SHP77 (cell line): ENCODE measurements at regions not wholly inside any gene's neighbourhood (a gene's known extent, or its start where the extent isn't known, plus 50 kb on each side); places are given as distances from the start of the nearest gene placed in this dataset.

ENCODE experiments used
- DNase-seq, 2 experiments: peaks; one replicate each; lab custom pipeline; 2025; lab: John Stamatoyannopoulos, UW

- DNase-seq = no peak
Measured at GRCh38 chr2:196492946-196493345, 146.6 kb upstream of the CCDC150 start.

GRCh38 chr2:196498962-196499361 is 140.6 kb upstream of the CCDC150 start:
- DNase-seq = no peak

- no peak for DNase-seq
Measured at GRCh38 chr2:196499686-196500085, 139.8 kb upstream of the CCDC150 start.

DNA sequence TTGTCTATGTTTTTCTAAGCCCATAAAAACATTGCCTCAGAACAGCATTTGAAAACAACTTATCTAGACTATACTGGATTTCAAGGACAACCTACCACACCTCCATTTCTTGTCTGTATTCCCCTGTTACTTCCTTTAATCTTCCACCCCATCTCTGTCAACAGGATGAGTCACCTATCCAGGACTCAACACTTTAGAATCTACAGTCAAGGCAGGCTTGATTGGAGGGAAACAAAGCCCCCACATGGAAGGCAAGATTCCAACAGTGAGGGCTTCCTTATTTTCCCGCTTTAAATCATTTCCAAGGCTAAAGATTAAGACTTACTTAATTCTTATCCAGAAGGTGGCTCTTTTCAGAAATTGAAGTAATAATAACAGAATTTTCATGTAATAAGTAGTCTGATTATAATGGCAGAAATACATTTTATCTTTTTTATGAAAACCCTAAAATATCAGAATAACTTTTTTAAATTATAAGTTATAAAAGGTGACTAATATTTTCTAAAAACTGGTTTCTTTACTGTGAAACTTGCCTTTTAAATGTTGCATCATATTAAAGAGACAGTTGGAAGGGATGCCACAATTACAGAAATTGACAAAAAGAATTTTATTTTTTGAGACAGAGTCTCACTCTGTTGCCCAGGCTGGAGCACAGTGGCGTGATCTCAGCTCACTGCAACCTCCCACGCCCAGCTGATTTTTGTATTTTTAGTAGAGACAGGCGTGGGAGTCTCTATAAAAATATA is 138.7 kb upstream of the CCDC150 start:
- no peak for DNase-seq

- DNase-seq = no peak
Measured at GRCh38 chr2:196501836-196502235, 137.7 kb upstream of the CCDC150 start.

- DNase-seq = no peak
Measured at GRCh38 chr2:196502386-196502785, 137.1 kb upstream of the CCDC150 start.

GRCh38 chr2:196503398-196503797 is 136.1 kb upstream of the CCDC150 start:
- no peak for DNase-seq

DNA sequence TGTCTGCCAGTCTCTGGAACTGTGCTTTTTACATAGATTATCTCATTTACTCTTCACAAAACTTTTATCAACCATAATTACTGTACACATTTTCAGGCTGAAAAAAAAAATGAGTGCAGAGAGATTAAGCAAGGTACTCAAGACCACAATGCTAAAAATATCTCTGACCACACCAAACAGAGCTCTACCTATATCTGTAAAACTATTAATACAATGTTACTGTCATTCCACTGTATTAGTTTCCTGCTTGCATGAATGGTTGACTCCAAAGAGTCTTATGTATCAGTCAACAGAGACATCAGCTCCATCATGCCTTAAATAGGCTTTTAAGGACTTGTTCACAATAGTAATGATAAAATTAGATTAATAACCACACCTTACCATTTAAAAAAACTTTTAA is 134.7 kb upstream of the CCDC150 start:
- DNase-seq = no peak

DNA sequence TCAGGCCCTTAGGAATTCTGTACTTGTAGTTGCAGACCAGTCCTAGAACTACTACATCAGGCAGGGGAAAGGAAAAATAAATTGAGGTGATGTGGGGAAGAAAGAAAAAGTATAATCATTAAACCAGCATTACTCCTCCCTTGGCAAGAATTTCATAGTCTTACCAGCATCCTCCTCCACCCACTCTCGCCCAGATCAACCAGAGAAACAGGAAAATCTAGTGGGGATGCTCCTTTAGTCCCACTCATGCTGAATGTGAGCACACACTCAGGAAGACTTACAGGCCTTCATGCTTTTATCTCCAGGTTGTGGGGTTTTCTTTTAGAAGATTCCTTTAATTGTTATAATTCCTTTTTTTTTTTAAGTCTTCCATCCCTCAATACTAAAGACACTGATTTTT is 129.3 kb upstream of the CCDC150 start:
- DNase-seq = no peak

DNA sequence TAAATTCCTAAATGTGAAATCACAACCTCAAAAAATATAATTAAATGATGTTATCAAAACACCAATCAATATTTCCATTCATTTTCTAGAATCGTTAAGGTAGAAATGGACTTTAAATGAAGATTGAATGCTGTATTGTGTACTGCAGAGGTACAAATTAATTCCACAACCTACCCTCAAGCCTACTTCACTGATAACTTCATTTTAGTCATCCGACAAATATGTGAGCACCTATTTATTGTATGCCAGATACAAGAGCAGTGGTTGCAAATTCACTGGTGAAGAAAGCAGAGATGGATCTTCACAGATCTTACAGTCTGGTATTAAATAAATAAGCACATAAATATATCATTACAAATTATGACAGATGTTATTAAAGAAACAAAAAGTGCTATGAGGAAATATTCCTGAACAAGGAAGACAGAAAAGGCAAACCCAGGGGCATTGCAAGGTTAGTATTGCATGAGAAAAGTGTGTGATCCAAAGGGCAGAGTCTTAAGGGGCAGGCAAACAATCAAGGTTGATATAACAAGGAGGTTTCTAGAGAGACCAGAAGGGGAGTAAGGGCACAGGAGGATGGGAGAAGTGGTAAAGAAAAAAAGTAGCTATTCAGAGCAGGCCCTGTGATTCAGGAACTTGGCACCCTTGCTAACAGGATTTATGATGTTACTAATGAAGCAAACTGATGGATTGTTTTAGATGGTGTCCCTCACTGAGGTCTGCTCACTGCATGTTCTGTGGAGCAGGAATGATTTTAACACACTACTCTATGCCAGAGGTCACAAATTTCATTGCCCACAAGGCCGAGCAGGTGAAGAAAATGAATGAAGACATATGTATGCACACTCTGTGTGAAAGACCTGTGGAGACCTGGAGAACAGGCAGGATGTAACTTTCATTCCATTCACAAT is 128.0 kb upstream of the CCDC150 start:
- no peak for DNase-seq

DNA sequence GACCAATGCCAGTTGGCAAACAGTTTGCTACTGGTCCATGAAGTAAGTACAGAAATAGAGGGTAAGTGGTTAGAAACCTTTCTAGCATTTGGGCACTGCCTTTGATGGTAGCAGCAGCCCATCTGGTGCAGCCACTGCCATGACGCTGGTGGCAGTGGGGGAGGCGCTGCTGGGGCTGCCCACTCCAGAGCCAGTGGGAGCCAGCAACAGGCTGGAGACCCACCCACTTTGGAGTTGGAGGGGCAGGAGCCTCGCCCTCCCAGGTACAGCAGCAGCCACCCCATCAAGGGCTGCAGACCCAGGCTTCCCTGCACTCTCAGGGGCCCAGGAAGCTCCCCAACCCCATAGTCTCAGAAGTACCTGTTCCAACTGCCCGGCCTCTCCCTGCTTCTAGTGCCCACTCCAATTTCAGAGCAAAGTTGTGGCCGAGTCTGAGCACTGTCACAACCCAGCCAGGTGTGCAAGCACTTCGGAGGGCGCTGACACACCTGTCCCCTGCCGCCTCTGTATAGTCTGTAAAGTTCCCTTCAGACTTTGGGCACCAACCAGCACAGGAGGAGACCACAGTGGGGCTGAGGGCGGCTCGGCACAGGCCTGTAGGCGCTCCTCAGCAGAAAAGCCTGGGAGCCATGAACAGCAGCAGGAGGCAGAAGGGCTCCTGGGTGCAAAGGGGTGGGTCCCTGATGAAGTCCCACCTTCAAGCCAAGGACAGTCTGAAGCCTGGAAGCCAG is 125.6 kb upstream of the CCDC150 start:
- DNase-seq = no peak

DNA sequence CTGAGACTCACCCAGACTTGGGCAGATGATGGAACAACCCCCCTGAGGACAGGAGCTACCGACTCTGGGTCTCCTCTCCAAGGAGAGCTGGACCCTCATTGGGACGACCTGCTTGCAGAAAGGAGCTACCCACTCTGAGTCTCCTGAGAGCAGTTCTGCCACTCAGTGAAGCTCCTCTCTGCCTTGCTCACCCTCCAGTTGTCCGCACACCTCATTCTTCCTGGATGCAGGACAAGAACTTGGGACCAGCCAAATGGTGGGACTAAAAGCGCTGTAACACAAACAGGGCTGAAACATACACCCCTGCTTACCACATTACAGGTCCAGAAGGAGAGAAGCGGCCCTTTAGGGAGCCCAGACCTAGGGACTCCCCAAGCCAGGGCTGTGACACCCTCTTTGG is 124.9 kb upstream of the CCDC150 start:
- DNase-seq = no peak

GRCh38 chr2:196515051-196515450 is 124.5 kb upstream of the CCDC150 start:
- peak; percentile 78 to 86 for DNase-seq

- DNase-seq = no peak
Measured at GRCh38 chr2:196515608-196516007, 123.9 kb upstream of the CCDC150 start.

- DNase-seq = no peak
Measured at GRCh38 chr2:196516564-196516963, 123.0 kb upstream of the CCDC150 start.

- no peak for DNase-seq
Measured at GRCh38 chr2:196520605-196521004, 118.9 kb upstream of the CCDC150 start.

DNA sequence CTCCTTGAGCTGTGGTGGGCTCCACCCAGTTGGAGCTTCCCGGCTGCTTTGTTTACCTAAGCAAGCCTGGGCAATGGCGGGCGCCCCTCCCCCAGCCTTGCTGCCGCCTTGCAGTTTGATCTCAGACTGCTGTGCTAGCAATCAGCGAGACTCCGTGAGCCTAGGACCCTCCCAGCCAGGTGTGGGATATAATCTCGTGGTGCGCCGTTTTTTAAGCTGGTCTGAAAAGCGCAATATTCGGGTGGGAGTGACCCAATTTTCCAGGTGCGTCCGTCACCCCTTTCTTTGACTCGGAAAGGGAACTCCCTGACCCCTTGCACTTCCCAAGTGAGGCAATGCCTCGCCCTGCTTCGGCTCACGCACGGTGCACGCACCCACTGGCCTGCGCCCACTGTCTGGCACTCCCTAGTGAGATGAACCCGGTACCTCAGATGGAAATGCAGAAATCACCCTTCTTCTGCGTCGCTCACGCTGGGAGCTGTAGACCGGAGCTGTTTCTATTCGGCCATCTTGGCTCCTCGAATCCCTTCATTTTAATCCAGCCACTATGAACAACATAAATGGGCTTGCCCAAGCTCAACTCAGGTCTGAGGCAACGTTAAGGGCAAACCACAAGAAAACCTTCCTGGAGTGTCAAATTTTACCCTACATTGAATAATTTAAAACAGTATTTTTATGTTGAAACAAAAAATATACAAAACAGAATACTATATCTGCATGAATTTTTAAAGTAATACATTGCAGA is 112.4 kb upstream of the CCDC150 start:
- peak in 1 of 2 experiments; percentile 29 for DNase-seq

- DNase-seq = no peak
Measured at GRCh38 chr2:196528486-196529223, 110.9 kb upstream of the CCDC150 start.

DNA sequence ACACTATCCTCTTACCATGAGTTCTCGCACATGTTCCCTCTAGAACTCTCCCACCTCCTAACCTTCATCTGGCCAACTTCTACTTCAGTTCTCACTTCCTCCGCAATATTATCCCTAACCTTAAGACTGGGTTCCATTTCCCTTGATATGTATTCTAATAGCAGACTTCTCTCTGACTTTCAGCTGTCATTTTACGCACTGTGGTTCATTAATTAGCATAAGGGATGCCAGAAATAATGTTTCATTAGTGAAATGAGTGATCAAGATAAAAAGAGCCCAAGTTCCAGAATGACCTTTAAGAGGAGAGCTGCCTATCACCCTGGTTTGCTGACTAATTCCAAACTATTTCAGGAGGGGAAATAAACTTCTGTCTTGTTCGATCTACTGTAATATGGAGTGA is 108.6 kb upstream of the CCDC150 start:
- DNase-seq = no peak

GRCh38 chr2:196533772-196534397 is 105.6 kb upstream of the CCDC150 start:
- no peak for DNase-seq

- no peak for DNase-seq
Measured at GRCh38 chr2:196534495-196534894, 105.0 kb upstream of the CCDC150 start.
